ENCODE measurements at regions not wholly inside any gene's neighbourhood (a gene's known extent, or its start where the extent isn't known, plus 50 kb on each side); places are given as distances from the start of the nearest gene placed in this dataset.

GRCh38 chr10:107277591-107277990 lies 113.1 kb upstream of the SORCS1 start:
- H3K4me3 ChIP-seq (ENCODE audit: low read depth, low read length), result no peak overlapping the region
- ChIA-PET POLR2A (no interaction called here), CTCF (no interaction called here)
- TF ChIP-seq CTCF (IDR thresholded peaks at IDR 0.05; ENCODE audit: insufficient read depth in 1 of 2, low read depth in 1 of 2, low read length in 1 of 2, severe bottlenecking in 1 of 2, unreplicated experiment in 1 of 2), result no peak
- Mint-ChIP-seq H3K4me3 (ENCODE audit: unreplicated experiment) (no peak overlapping the region), H3K4me1 (ENCODE audit: low read depth, unreplicated experiment) (no peaks in the 10 kb centered on the region), H3K9me3 (ENCODE audit: unreplicated experiment) (no peaks in the 10 kb centered on the region), H3K27me3 (ENCODE audit: insufficient read depth, unreplicated experiment) (no peaks in the 10 kb centered on the region), H3K36me3 (ENCODE audit: insufficient read depth, unreplicated experiment) (no peaks in the 10 kb centered on the region), H3K27ac (ENCODE audit: unreplicated experiment) (no peak overlapping the region)
- intact Hi-C loops (cut with micrococcal nuclease; ENCODE audit: unreplicated experiment), result no loop called here
- no peaks in the 10 kb centered on the region for H3K36me3 ChIP-seq (ENCODE audit: control insufficient read depth, insufficient read depth, low read length)
- no peaks in the 10 kb centered on the region for H3K27me3 ChIP-seq (replicated peaks; ENCODE audit: control insufficient read depth, insufficient read depth, low read length)
- BruUV-seq (replicated peaks), result no TSS peak
- H3K9me3 ChIP-seq, result no peaks in the 10 kb centered on the region
- no peaks in the 10 kb centered on the region for H3K4me1 ChIP-seq
- no peak for DNase-seq

- Mint-ChIP-seq H3K27me3 (ENCODE audit: insufficient read depth, unreplicated experiment) (no peaks in the 10 kb centered on the region), H3K9me3 (ENCODE audit: unreplicated experiment) (no peaks in the 10 kb centered on the region), H3K27ac (ENCODE audit: unreplicated experiment) (no peak overlapping the region), H3K4me1 (ENCODE audit: low read depth, unreplicated experiment) (no peaks in the 10 kb centered on the region), H3K4me3 (ENCODE audit: unreplicated experiment) (no peak overlapping the region), H3K36me3 (ENCODE audit: insufficient read depth, unreplicated experiment) (no peaks in the 10 kb centered on the region)
- CTCF ChIA-PET, result no interaction called here
- no peak for DNase-seq
- H3K36me3 ChIP-seq (ENCODE audit: control insufficient read depth, insufficient read depth, low read length), result no peaks in the 10 kb centered on the region
- no peaks in the 10 kb centered on the region for H3K9me3 ChIP-seq
- H3K27me3 ChIP-seq (replicated peaks; ENCODE audit: control insufficient read depth, insufficient read depth, low read length), result no peaks in the 10 kb centered on the region
- POLR2A ChIA-PET, result no interaction called here
- intact Hi-C loops (cut with micrococcal nuclease; ENCODE audit: unreplicated experiment), result no loop called here
- H3K4me1 ChIP-seq, result no peaks in the 10 kb centered on the region
- no peak for TF ChIP-seq CTCF (IDR thresholded peaks at IDR 0.05; ENCODE audit: insufficient read depth in 1 of 2, low read depth in 1 of 2, low read length in 1 of 2, severe bottlenecking in 1 of 2, unreplicated experiment in 1 of 2)
- no peak overlapping the region for H3K4me3 ChIP-seq (ENCODE audit: low read depth, low read length)
- no TSS peak for BruUV-seq (replicated peaks)
These were observed 111.3 kb upstream of the SORCS1 start for GRCh38 chr10:107275806-107276205.

GRCh38 chr10:107269626-107270025 lies 105.1 kb upstream of the SORCS1 start:
- H3K4me3 Mint-ChIP-seq (ENCODE audit: unreplicated experiment), result no peak overlapping the region
- H3K27ac Mint-ChIP-seq (ENCODE audit: unreplicated experiment), result no peak overlapping the region
- no peaks in the 10 kb centered on the region for H3K9me3 Mint-ChIP-seq (ENCODE audit: unreplicated experiment)
- ChIA-PET CTCF (no interaction called here), POLR2A (no interaction called here)
- H3K36me3 Mint-ChIP-seq (ENCODE audit: insufficient read depth, unreplicated experiment), result no peaks in the 10 kb centered on the region
- no peaks in the 10 kb centered on the region for H3K4me1 Mint-ChIP-seq (ENCODE audit: low read depth, unreplicated experiment)
- no peaks in the 10 kb centered on the region for H3K9me3 ChIP-seq
- BruUV-seq (replicated peaks), result no TSS peak
- DNase-seq, result no peak
- no peaks in the 10 kb centered on the region for H3K4me1 ChIP-seq
- TF ChIP-seq CTCF (IDR thresholded peaks at IDR 0.05; ENCODE audit: insufficient read depth in 1 of 2, low read depth in 1 of 2, low read length in 1 of 2, severe bottlenecking in 1 of 2, unreplicated experiment in 1 of 2), result no peak
- H3K27me3 ChIP-seq (replicated peaks; ENCODE audit: control insufficient read depth, insufficient read depth, low read length), result no peaks in the 10 kb centered on the region
- no peaks in the 10 kb centered on the region for H3K36me3 ChIP-seq (ENCODE audit: control insufficient read depth, insufficient read depth, low read length)
- no peak overlapping the region for H3K4me3 ChIP-seq (ENCODE audit: low read depth, low read length)
- intact Hi-C loops (cut with micrococcal nuclease; ENCODE audit: unreplicated experiment), result no loop called here
- H3K27me3 Mint-ChIP-seq (ENCODE audit: insufficient read depth, unreplicated experiment), result peaks cover 3% of the 10 kb centered on the region
